DMS153 (cell line): ENCODE measurements at regions not wholly inside any gene's neighbourhood (a gene's known extent, or its start where the extent isn't known, plus 50 kb on each side); places are given as distances from the start of the nearest gene placed in this dataset.

ENCODE experiments used
- DNase-seq: peaks from one replicate; lab custom pipeline; 2025; lab: John Stamatoyannopoulos, UW

GRCh38 chr6:105608711-105609374 is 206.0 kb upstream of the PREP start:
- DNase-seq: no peak

GRCh38 chr6:105607636-105608621 is 205.0 kb upstream of the PREP start:
- no peak for DNase-seq

GRCh38 chr6:105606831-105607463 is 204.1 kb upstream of the PREP start:
- DNase-seq: no peak

DNA sequence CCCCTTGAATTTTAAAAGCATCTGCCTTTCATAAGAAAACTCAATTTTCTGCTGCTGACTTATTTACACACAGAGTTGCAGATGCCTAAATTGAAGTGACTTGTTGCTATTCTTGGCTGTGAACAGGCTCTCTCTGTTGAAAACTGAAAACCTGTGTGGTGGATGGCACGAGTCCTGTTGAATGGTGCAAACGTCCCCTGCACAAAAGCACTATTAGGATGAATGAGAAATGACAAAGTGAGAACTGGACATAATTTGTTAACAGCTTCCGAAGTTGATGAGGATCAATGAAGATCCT is 201.7 kb upstream of the PREP start:
- DNase-seq: no peak

- DNase-seq: no peak
Measured at GRCh38 chr6:105603788-105604586, 201.1 kb upstream of the PREP start.

GRCh38 chr6:105601541-105602236 is 198.8 kb upstream of the PREP start:
- DNase-seq: no peak

GRCh38 chr6:105600336-105601260 is 197.7 kb upstream of the PREP start:
- DNase-seq: no peak

DNA sequence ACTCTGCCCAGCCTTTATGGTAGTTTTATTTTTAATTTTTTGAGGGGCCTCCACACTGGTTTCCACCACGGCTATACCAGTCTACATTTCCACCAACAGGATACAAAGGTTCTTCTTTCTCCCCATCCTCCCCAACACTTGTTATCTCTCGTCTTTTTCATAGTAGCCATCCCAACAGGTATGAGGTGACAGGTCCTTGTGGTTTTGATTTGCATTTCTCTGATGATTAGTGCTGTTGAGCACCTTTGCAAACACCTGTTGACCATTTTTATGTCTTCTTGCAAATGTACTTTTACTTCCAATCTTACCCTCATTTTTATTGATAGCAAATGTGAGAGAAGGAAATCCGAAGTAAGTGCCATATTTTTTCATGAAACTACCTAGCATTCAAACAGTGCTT is 195.4 kb upstream of the PREP start:
- no peak for DNase-seq

DNA sequence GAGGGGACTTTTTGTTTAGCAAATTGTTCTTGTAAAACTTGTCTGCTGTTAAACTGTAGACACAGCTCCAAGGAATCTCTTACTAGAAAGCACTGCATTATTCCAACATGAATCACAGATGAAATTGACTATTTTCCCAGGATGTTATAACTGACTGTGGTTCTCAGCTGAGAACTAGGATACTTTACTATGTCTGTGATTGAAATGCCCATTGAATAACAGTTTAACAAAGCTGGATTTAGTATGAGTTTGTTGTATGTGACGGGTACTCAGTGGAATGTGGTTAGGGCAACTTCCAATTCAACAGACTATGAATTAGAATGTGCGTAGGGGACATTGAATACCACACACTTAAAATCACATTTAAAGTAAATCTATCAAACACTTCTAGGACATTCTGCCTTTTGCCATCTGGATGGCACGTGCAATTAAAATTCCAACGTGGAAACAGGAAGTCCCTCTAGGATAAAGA is 193.4 kb upstream of the PREP start:
- no peak for DNase-seq

GRCh38 chr6:105595829-105596228 is 192.9 kb upstream of the PREP start:
- DNase-seq: no peak

- DNase-seq: no peak
Measured at GRCh38 chr6:105594821-105595220, 191.9 kb upstream of the PREP start.

DNA sequence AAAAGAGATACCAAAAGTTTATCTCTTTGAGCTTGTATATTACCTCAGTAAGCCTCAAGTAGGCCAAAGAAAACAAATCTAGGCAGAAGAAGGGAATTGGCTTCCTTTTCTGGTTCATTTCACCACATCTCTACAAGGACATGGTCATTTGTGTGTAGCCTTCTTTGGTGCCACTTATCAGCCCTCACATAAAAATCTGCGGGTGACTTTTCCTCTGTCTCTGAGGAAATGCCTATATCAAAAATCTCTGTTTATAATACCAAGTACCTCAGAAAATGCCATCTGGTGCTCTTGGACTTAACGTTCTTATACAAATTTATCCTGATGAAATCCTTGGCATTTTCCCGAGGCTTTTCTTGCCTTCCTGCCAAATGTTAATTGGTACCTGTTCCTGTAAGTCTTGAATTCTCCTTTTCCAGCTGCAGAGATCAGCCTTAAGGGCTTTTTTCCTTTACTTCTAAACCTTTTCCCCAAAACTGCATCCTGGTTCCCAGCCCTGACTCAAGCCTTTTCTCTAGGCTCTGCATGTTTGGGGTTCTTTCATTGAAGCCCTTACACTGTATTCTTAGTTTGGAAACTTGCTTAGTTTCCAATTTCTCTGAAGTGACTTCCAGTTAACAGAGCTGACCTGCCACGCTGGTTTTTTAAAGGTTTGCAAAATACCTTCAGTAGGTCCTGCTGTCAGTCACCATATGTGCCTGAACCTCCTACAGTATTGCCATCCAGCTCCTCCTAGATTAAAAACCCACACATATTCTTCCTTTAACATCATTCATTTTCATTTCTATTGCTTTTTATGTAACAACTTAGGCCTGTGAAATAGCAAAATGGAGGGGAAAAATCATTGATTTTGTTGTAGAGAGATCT is 191.2 kb upstream of the PREP start:
- DNase-seq: no peak

- no peak for DNase-seq
Measured at GRCh38 chr6:105593056-105593690, 190.3 kb upstream of the PREP start.

GRCh38 chr6:105592329-105592728 is 189.4 kb upstream of the PREP start:
- DNase-seq: no peak

GRCh38 chr6:105591053-105591452 is 188.2 kb upstream of the PREP start:
- DNase-seq: no peak

GRCh38 chr6:105588123-105588710 is 185.3 kb upstream of the PREP start:
- no peak for DNase-seq

DNA sequence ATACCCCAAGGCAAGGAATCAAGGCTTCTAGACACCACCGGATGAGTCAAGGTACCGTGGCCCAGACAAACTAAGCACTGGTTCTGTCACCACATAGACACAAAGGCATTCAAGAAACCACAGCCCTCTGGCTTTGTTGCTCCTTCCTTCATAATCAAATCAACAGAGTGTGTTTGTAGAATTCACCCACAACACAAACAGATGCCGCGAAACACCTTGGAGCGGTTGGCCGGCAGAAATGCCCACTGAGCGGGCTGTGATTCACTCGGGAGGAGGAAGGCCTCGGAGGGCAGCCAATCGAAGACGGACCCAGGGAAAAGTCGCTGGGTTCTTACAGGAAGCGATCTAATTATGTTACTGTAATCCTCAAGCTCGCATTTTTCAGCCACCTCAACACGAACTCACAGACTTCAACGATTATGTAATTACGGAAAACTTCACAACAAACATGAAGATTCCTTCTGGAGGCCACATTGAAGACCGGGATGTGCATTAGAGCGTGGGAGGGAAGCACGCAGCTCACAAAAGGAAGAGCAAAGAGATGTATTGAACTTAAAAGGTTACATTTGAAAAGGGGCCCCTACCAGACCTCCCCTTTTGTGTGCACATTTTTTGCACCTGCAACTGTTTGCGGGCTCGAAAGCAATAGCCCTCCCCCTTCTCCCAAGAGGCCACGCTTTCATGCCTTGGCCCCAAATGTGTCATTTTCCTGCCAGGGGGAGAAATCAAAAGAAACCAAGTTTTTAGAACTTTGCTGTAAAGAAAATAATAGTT is 184.7 kb upstream of the PREP start:
- no peak for DNase-seq
